SK-N-SH (cell line): ENCODE measurements at regions not wholly inside any gene's neighbourhood (a gene's known extent, or its start where the extent isn't known, plus 50 kb on each side); places are given as distances from the start of the nearest gene placed in this dataset.

Source experiments
- CTCF ChIA-PET: fragments of 300-600, 350-600 bp; formaldehyde crosslinking; extraction: SDS; loops from one replicate; lab custom pipeline; 2021; lab: Yijun Ruan, JAX
- POLR2A ChIA-PET: fragments of 350-600 bp; sonication (Branson Sonifier 250); formaldehyde crosslinking; extraction: SDS; loops from one replicate; lab custom pipeline; 2020; ENCODE audit warnings: antibody characterized with exemption, inconsistent platforms; lab: Yijun Ruan, JAX
- DNase-seq: peaks from one replicate; pipeline ENCODE4 v3.0.0; 2012
- H2AFZ ChIP-seq: fragments of 200-600 bp; sonication (generic); 2 replicates; pipeline ENCODE4 v1.8.1; 2016; ENCODE audit warnings: antibody characterized with exemption, mild to moderate bottlenecking, low read depth
- H3F3A ChIP-seq: fragments of 200-600 bp; sonication (generic); replicated peaks from 2 replicates; pipeline ENCODE3; 2016; ENCODE audit warnings: antibody characterized with exemption, mild to moderate bottlenecking; ENCODE audit not compliant: insufficient read depth
- H3K27ac ChIP-seq, 2 experiments: fragments of 200-500 bp in 1 of 2; fragments of 200-600 bp in 1 of 2; sonication (Bioruptor generic) in 1 of 2; sonication (generic), shearing (Covaris generic) in 1 of 2; 2 replicates each; pipeline versions ENCODE4 v1.5.1 to v1.6.1; 2014 to 2016; ENCODE audit warnings: low read depth in 2 of 2, inconsistent platforms in 1 of 2, low read length in 1 of 2, mild to moderate bottlenecking in 1 of 2, mixed read lengths in 1 of 2
- H3K27me3 ChIP-seq: fragments of 200-600 bp; sonication (generic), shearing (Covaris generic); 2 replicates; pipeline ENCODE4 v1.6.1; 2016; ENCODE audit warnings: mixed run types; ENCODE audit not compliant: insufficient read depth
- H3K36me3 ChIP-seq, 2 experiments: fragments of 200-500 bp in 1 of 2; fragments of 200-600 bp in 1 of 2; sonication (Bioruptor generic) in 1 of 2; sonication (generic) in 1 of 2; replicated peaks in 1 of 2; 2 replicates each; pipeline versions ENCODE3 to v1.5.1; 2014 to 2016; ENCODE audit warnings: low read length in 1 of 2, mild to moderate bottlenecking in 1 of 2; ENCODE audit not compliant: insufficient read depth in 2 of 2, control insufficient read depth in 1 of 2
- H3K4me1 ChIP-seq, 2 experiments: fragments of 200-500 bp in 1 of 2; fragments of 200-600 bp in 1 of 2; sonication (Bioruptor generic) in 1 of 2; sonication (generic), shearing (Covaris generic) in 1 of 2; 2 replicates each; pipeline versions ENCODE4 v1.5.1 to v1.6.1; 2014 to 2016; ENCODE audit warnings: low read depth in 1 of 2, low read length in 1 of 2, mixed run types in 1 of 2; ENCODE audit not compliant: insufficient read depth in 2 of 2, control insufficient read depth in 1 of 2
- H3K4me2 ChIP-seq: fragments of 200-600 bp; sonication (generic), shearing (Covaris generic); 2 replicates; pipeline ENCODE4 v1.6.1; 2017; ENCODE audit warnings: mixed run types
- H3K4me3 ChIP-seq, 2 experiments: fragments of 200-500 bp in 1 of 2; fragments of 200-600 bp in 1 of 2; sonication (Bioruptor generic) in 1 of 2; sonication (generic), shearing (Covaris generic) in 1 of 2; 2 replicates each; pipeline versions ENCODE4 v1.5.1 to v1.8.1; 2014 to 2016; ENCODE audit warnings: low read depth in 2 of 2, inconsistent platforms in 1 of 2, low read length in 1 of 2, mild to moderate bottlenecking in 1 of 2, mixed read lengths in 1 of 2, moderate library complexity in 1 of 2
- H3K79me2 ChIP-seq: fragments of 200-600 bp; sonication (generic); 2 replicates; pipeline ENCODE4 v1.8.1; 2017; ENCODE audit warnings: mild to moderate bottlenecking; ENCODE audit not compliant: insufficient read depth
- H3K9ac ChIP-seq: fragments of 200-600 bp; sonication (generic); 2 replicates; pipeline ENCODE4 v1.6.1; 2017; ENCODE audit warnings: mixed run types
- H3K9me2 ChIP-seq: fragments of 200-600 bp; sonication (generic); 2 replicates; pipeline ENCODE4 v1.6.1; 2017; ENCODE audit warnings: mixed run types
- H3K9me3 ChIP-seq: fragments of 200-600 bp; sonication (generic); 2 replicates; pipeline ENCODE4 v1.6.1; 2017; ENCODE audit warnings: mixed run types, mild to moderate bottlenecking, moderate library complexity
- H4K20me1 ChIP-seq: fragments of 200-600 bp; sonication (generic); 2 replicates; pipeline ENCODE4 v1.6.1; 2017; ENCODE audit warnings: mild to moderate bottlenecking, mixed run types; ENCODE audit not compliant: insufficient read depth
- FOSL2 ChIP-seq: IDR thresholded peaks from 2 replicates; pipeline ENCODE4 v1.4.0; 2012; ENCODE audit warnings: low read depth, mild to moderate bottlenecking, moderate library complexity, borderline replicate concordance
- FOXM1 ChIP-seq: IDR thresholded peaks from 2 replicates; pipeline ENCODE4 v1.4.0; 2012; ENCODE audit warnings: low read depth, mild to moderate bottlenecking
- NFIC ChIP-seq: IDR thresholded peaks from 2 replicates; pipeline ENCODE4 v1.4.0; 2012; ENCODE audit warnings: borderline replicate concordance
- TEAD4 ChIP-seq: IDR thresholded peaks from 2 replicates; pipeline ENCODE4 v1.4.0; 2012; ENCODE audit warnings: mild to moderate bottlenecking, borderline replicate concordance; ENCODE audit not compliant: insufficient read depth
- YY1 ChIP-seq: IDR thresholded peaks from 2 replicates; pipeline ENCODE4 v1.4.0; 2012; ENCODE audit warnings: low read depth, mild to moderate bottlenecking
- WGBS: methylation state at CpG from one replicate; pipeline ENCODE4 v1.1.6; 2017; ENCODE audit warnings: low lambda C conversion rate; 5-methylcytosine and 5-hydroxymethylcytosine counted together
- TF ChIP-seq, protein P1 (sequence below): IDR thresholded peaks from 2 replicates; pipeline ENCODE4 v1.4.0; 2012; ENCODE audit warnings: low read depth, borderline replicate concordance
- TF ChIP-seq, protein P2 (sequence below): IDR thresholded peaks from 2 replicates; pipeline ENCODE4 v1.6.1; 2012; ENCODE audit warnings: mild to moderate bottlenecking, low read depth, low read length, moderate library complexity
- TF ChIP-seq, protein P3 (sequence below): fragments of 150-350 bp; IDR thresholded peaks from 2 replicates; pipeline ENCODE4 v1.6.1; 2016; ENCODE audit warnings: mild to moderate bottlenecking, low read depth, low read length
- TF ChIP-seq, protein P4 (sequence below): IDR thresholded peaks from 2 replicates; pipeline ENCODE4; 2012

DNA sequence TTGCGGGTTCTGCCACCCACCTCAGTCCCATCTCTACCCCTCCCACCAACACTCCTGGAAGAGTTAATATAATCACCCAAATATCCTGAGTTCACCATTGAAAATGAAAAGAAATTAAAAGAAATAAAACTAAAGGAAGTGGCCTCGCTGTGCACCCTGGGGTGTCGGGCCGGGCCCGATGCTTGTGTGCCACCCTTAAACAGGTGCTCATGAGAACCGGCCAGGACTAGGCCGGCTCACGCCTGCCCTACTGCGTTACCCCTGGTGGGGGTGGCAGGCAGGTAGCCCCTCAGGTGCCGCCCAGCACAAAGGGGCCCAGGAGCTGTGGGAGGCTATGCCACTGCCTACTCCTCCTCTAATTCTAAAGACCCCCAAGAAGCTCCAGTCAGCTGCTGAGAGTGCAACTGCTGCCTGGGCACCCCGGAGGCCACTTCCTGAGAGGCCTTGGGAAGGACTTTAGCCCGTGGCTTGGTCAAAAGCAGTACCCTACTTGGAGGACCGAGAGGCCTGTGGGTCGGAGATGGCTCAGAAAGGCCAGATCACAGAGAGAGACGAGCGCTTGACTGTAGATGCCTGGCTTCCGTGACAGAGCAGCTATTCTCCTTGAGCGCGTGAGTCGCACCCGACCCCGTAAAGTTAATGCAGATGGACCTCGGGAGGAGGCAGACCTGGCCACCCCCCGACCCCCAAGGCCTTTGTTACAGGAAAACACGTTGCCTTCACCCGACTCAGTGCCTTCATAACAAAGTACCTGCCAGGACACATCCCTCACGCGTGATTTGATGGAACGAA, 51.0 kb upstream of the PPP2R2D start:
- WGBS, result 69% methylated on average over 26 of the region's 29 CpGs
- CTCF ChIA-PET, result no interaction called here
- POLR2A ChIA-PET, result no interaction called here

More for the DNA sequence above, 51.0 kb upstream of the PPP2R2D start:
- H3K27me3 ChIP-seq, result no peaks in the 10 kb centered on the region
- H2AFZ ChIP-seq, result no peak overlapping the region
- DNase-seq, result no peak
- no peaks in the 10 kb centered on the region for H4K20me1 ChIP-seq
- H3K4me3 ChIP-seq, result no peak overlapping the region
- no peaks in the 10 kb centered on the region for H3K9me3 ChIP-seq
- H3K79me2 ChIP-seq, result no peaks in the 10 kb centered on the region
- H3F3A ChIP-seq, result no peaks in the 10 kb centered on the region
- H3K9ac ChIP-seq, result no peak overlapping the region
- no peaks in the 10 kb centered on the region for H3K9me2 ChIP-seq
- no peaks in the 10 kb centered on the region for H3K36me3 ChIP-seq
- TF ChIP-seq, protein P1, sequence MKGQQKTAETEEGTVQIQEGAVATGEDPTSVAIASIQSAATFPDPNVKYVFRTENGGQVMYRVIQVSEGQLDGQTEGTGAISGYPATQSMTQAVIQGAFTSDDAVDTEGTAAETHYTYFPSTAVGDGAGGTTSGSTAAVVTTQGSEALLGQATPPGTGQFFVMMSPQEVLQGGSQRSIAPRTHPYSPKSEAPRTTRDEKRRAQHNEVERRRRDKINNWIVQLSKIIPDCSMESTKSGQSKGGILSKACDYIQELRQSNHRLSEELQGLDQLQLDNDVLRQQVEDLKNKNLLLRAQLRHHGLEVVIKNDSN, result no peak
- TF ChIP-seq NFIC (no peak), TEAD4 (no peak), FOXM1 (no peak), FOSL2 (no peak), YY1 (no peak)
- TF ChIP-seq, protein P2, sequence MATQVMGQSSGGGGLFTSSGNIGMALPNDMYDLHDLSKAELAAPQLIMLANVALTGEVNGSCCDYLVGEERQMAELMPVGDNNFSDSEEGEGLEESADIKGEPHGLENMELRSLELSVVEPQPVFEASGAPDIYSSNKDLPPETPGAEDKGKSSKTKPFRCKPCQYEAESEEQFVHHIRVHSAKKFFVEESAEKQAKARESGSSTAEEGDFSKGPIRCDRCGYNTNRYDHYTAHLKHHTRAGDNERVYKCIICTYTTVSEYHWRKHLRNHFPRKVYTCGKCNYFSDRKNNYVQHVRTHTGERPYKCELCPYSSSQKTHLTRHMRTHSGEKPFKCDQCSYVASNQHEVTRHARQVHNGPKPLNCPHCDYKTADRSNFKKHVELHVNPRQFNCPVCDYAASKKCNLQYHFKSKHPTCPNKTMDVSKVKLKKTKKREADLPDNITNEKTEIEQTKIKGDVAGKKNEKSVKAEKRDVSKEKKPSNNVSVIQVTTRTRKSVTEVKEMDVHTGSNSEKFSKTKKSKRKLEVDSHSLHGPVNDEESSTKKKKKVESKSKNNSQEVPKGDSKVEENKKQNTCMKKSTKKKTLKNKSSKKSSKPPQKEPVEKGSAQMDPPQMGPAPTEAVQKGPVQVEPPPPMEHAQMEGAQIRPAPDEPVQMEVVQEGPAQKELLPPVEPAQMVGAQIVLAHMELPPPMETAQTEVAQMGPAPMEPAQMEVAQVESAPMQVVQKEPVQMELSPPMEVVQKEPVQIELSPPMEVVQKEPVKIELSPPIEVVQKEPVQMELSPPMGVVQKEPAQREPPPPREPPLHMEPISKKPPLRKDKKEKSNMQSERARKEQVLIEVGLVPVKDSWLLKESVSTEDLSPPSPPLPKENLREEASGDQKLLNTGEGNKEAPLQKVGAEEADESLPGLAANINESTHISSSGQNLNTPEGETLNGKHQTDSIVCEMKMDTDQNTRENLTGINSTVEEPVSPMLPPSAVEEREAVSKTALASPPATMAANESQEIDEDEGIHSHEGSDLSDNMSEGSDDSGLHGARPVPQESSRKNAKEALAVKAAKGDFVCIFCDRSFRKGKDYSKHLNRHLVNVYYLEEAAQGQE, result no peak
- TF ChIP-seq, protein P3, sequence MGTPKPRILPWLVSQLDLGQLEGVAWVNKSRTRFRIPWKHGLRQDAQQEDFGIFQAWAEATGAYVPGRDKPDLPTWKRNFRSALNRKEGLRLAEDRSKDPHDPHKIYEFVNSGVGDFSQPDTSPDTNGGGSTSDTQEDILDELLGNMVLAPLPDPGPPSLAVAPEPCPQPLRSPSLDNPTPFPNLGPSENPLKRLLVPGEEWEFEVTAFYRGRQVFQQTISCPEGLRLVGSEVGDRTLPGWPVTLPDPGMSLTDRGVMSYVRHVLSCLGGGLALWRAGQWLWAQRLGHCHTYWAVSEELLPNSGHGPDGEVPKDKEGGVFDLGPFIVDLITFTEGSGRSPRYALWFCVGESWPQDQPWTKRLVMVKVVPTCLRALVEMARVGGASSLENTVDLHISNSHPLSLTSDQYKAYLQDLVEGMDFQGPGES, result no peak
- TF ChIP-seq, protein P4, sequence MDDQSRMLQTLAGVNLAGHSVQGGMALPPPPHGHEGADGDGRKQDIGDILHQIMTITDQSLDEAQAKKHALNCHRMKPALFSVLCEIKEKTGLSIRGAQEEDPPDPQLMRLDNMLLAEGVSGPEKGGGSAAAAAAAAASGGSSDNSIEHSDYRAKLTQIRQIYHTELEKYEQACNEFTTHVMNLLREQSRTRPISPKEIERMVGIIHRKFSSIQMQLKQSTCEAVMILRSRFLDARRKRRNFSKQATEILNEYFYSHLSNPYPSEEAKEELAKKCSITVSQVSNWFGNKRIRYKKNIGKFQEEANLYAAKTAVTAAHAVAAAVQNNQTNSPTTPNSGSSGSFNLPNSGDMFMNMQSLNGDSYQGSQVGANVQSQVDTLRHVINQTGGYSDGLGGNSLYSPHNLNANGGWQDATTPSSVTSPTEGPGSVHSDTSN, result no peak
- no peaks in the 10 kb centered on the region for H3K4me1 ChIP-seq
- H3K4me2 ChIP-seq, result no peak overlapping the region
- H3K27ac ChIP-seq, result no peak overlapping the region
